SK-N-SH (cell line): ENCODE measurements at regions not wholly inside any gene's neighbourhood (a gene's known extent, or its start where the extent isn't known, plus 50 kb on each side); places are given as distances from the start of the nearest gene placed in this dataset.

ENCODE experiments used
- CTCF ChIA-PET: fragments of 300-600, 350-600 bp; formaldehyde crosslinking; extraction: SDS; loops from one replicate; lab custom pipeline; 2021; lab: Yijun Ruan, JAX
- POLR2A ChIA-PET: fragments of 350-600 bp; sonication (Branson Sonifier 250); formaldehyde crosslinking; extraction: SDS; loops from one replicate; lab custom pipeline; 2020; ENCODE audit warnings: antibody characterized with exemption, inconsistent platforms; lab: Yijun Ruan, JAX
- DNase-seq: peaks from one replicate; pipeline ENCODE4 v3.0.0; 2012
- H2AFZ ChIP-seq: fragments of 200-600 bp; sonication (generic); 2 replicates; pipeline ENCODE4 v1.8.1; 2016; ENCODE audit warnings: antibody characterized with exemption, mild to moderate bottlenecking, low read depth
- H3F3A ChIP-seq: fragments of 200-600 bp; sonication (generic); replicated peaks from 2 replicates; pipeline ENCODE3; 2016; ENCODE audit warnings: antibody characterized with exemption, mild to moderate bottlenecking; ENCODE audit not compliant: insufficient read depth
- H3K27ac ChIP-seq, 2 experiments: fragments of 200-500 bp in 1 of 2; fragments of 200-600 bp in 1 of 2; sonication (Bioruptor generic) in 1 of 2; sonication (generic), shearing (Covaris generic) in 1 of 2; 2 replicates each; pipeline versions ENCODE4 v1.5.1 to v1.6.1; 2014 to 2016; ENCODE audit warnings: low read depth in 2 of 2, inconsistent platforms in 1 of 2, low read length in 1 of 2, mild to moderate bottlenecking in 1 of 2, mixed read lengths in 1 of 2
- H3K27me3 ChIP-seq: fragments of 200-600 bp; sonication (generic), shearing (Covaris generic); 2 replicates; pipeline ENCODE4 v1.6.1; 2016; ENCODE audit warnings: mixed run types; ENCODE audit not compliant: insufficient read depth
- H3K36me3 ChIP-seq, 2 experiments: fragments of 200-500 bp in 1 of 2; fragments of 200-600 bp in 1 of 2; sonication (Bioruptor generic) in 1 of 2; sonication (generic) in 1 of 2; replicated peaks in 1 of 2; 2 replicates each; pipeline versions ENCODE3 to v1.5.1; 2014 to 2016; ENCODE audit warnings: low read length in 1 of 2, mild to moderate bottlenecking in 1 of 2; ENCODE audit not compliant: insufficient read depth in 2 of 2, control insufficient read depth in 1 of 2
- H3K4me1 ChIP-seq, 2 experiments: fragments of 200-500 bp in 1 of 2; fragments of 200-600 bp in 1 of 2; sonication (Bioruptor generic) in 1 of 2; sonication (generic), shearing (Covaris generic) in 1 of 2; 2 replicates each; pipeline versions ENCODE4 v1.5.1 to v1.6.1; 2014 to 2016; ENCODE audit warnings: low read depth in 1 of 2, low read length in 1 of 2, mixed run types in 1 of 2; ENCODE audit not compliant: insufficient read depth in 2 of 2, control insufficient read depth in 1 of 2
- H3K4me2 ChIP-seq: fragments of 200-600 bp; sonication (generic), shearing (Covaris generic); 2 replicates; pipeline ENCODE4 v1.6.1; 2017; ENCODE audit warnings: mixed run types
- H3K4me3 ChIP-seq, 2 experiments: fragments of 200-500 bp in 1 of 2; fragments of 200-600 bp in 1 of 2; sonication (Bioruptor generic) in 1 of 2; sonication (generic), shearing (Covaris generic) in 1 of 2; 2 replicates each; pipeline versions ENCODE4 v1.5.1 to v1.8.1; 2014 to 2016; ENCODE audit warnings: low read depth in 2 of 2, inconsistent platforms in 1 of 2, low read length in 1 of 2, mild to moderate bottlenecking in 1 of 2, mixed read lengths in 1 of 2, moderate library complexity in 1 of 2
- H3K79me2 ChIP-seq: fragments of 200-600 bp; sonication (generic); 2 replicates; pipeline ENCODE4 v1.8.1; 2017; ENCODE audit warnings: mild to moderate bottlenecking; ENCODE audit not compliant: insufficient read depth
- H3K9ac ChIP-seq: fragments of 200-600 bp; sonication (generic); 2 replicates; pipeline ENCODE4 v1.6.1; 2017; ENCODE audit warnings: mixed run types
- H3K9me2 ChIP-seq: fragments of 200-600 bp; sonication (generic); 2 replicates; pipeline ENCODE4 v1.6.1; 2017; ENCODE audit warnings: mixed run types
- H3K9me3 ChIP-seq: fragments of 200-600 bp; sonication (generic); 2 replicates; pipeline ENCODE4 v1.6.1; 2017; ENCODE audit warnings: mixed run types, mild to moderate bottlenecking, moderate library complexity
- H4K20me1 ChIP-seq: fragments of 200-600 bp; sonication (generic); 2 replicates; pipeline ENCODE4 v1.6.1; 2017; ENCODE audit warnings: mild to moderate bottlenecking, mixed run types; ENCODE audit not compliant: insufficient read depth
- CTCF ChIP-seq: fragments of 200-600 bp; sonication (generic); IDR thresholded peaks from 2 replicates; pipeline ENCODE4 v1.6.1; 2017; ENCODE audit warnings: antibody characterized with exemption, mild to moderate bottlenecking, moderate library complexity
- ELF1 ChIP-seq: IDR thresholded peaks from 2 replicates; pipeline ENCODE4 v1.4.0; 2012
- EP300 ChIP-seq, 2 experiments: IDR thresholded peaks; 2 replicates each; pipeline versions ENCODE4 v1.4.0 to v1.6.1; 2012; ENCODE audit warnings: borderline replicate concordance in 1 of 2, low read depth in 1 of 2, low read length in 1 of 2
- FOSL2 ChIP-seq: IDR thresholded peaks from 2 replicates; pipeline ENCODE4 v1.4.0; 2012; ENCODE audit warnings: low read depth, mild to moderate bottlenecking, moderate library complexity, borderline replicate concordance
- FOXM1 ChIP-seq: IDR thresholded peaks from 2 replicates; pipeline ENCODE4 v1.4.0; 2012; ENCODE audit warnings: low read depth, mild to moderate bottlenecking
- GABPA ChIP-seq: IDR thresholded peaks from 2 replicates; pipeline ENCODE4 v1.4.0; 2012; ENCODE audit warnings: low read depth, mild to moderate bottlenecking
- MAX ChIP-seq: IDR thresholded peaks from 2 replicates; pipeline ENCODE4 v1.4.0; 2012; ENCODE audit warnings: low read depth
- NFIC ChIP-seq: IDR thresholded peaks from 2 replicates; pipeline ENCODE4 v1.4.0; 2012; ENCODE audit warnings: borderline replicate concordance
- NRF1 ChIP-seq: IDR thresholded peaks from 2 replicates; pipeline ENCODE4 v1.6.1; 2012; ENCODE audit warnings: low read depth, mild to moderate bottlenecking, low read length
- POLR2AphosphoS5 ChIP-seq: IDR thresholded peaks from 2 replicates; pipeline ENCODE4 v1.6.1; 2012; ENCODE audit warnings: low read depth, low read length
- RCOR1 ChIP-seq: fragments of 150-350 bp; IDR thresholded peaks from 2 replicates; pipeline ENCODE4 v1.6.1; 2017; ENCODE audit warnings: antibody characterized with exemption, low read length
- RFX5 ChIP-seq: IDR thresholded peaks from 2 replicates; pipeline ENCODE4 v1.6.1; 2012; ENCODE audit warnings: mild to moderate bottlenecking, improper control_type of control experiment, low read length
- RXRA ChIP-seq: IDR thresholded peaks from 2 replicates; pipeline ENCODE4 v1.4.0; 2012; ENCODE audit warnings: low read depth, mild to moderate bottlenecking, borderline replicate concordance
- SMC3 ChIP-seq: IDR thresholded peaks from 2 replicates; pipeline ENCODE4 v1.6.1; 2012; ENCODE audit warnings: low read depth, low read length, improper control_type of control experiment
- TCF12 ChIP-seq: IDR thresholded peaks from 2 replicates; pipeline ENCODE4 v1.4.0; 2012
- USF1 ChIP-seq: IDR thresholded peaks from 2 replicates; pipeline ENCODE4 v1.4.0; 2012; ENCODE audit warnings: low read depth, borderline replicate concordance
- ZBTB33 ChIP-seq: IDR thresholded peaks from 2 replicates; pipeline ENCODE4 v1.4.0; 2012; ENCODE audit warnings: low read depth, borderline replicate concordance
- WGBS: methylation state at CpG from one replicate; pipeline ENCODE4 v1.1.6; 2017; ENCODE audit warnings: low lambda C conversion rate; 5-methylcytosine and 5-hydroxymethylcytosine counted together
- TF ChIP-seq, protein P1 (sequence below): IDR thresholded peaks from 2 replicates; pipeline ENCODE4 v1.6.1; 2012; ENCODE audit warnings: mild to moderate bottlenecking, low read depth, low read length, moderate library complexity
- TF ChIP-seq, protein P2 (sequence below): IDR thresholded peaks from 2 replicates; pipeline ENCODE4; 2012

GRCh38 chr10:83702731-83703130 lies 436.6 kb upstream of the GHITM start (continued):
- TF ChIP-seq, protein P1, sequence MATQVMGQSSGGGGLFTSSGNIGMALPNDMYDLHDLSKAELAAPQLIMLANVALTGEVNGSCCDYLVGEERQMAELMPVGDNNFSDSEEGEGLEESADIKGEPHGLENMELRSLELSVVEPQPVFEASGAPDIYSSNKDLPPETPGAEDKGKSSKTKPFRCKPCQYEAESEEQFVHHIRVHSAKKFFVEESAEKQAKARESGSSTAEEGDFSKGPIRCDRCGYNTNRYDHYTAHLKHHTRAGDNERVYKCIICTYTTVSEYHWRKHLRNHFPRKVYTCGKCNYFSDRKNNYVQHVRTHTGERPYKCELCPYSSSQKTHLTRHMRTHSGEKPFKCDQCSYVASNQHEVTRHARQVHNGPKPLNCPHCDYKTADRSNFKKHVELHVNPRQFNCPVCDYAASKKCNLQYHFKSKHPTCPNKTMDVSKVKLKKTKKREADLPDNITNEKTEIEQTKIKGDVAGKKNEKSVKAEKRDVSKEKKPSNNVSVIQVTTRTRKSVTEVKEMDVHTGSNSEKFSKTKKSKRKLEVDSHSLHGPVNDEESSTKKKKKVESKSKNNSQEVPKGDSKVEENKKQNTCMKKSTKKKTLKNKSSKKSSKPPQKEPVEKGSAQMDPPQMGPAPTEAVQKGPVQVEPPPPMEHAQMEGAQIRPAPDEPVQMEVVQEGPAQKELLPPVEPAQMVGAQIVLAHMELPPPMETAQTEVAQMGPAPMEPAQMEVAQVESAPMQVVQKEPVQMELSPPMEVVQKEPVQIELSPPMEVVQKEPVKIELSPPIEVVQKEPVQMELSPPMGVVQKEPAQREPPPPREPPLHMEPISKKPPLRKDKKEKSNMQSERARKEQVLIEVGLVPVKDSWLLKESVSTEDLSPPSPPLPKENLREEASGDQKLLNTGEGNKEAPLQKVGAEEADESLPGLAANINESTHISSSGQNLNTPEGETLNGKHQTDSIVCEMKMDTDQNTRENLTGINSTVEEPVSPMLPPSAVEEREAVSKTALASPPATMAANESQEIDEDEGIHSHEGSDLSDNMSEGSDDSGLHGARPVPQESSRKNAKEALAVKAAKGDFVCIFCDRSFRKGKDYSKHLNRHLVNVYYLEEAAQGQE, result no peak
- TF ChIP-seq, protein P2, sequence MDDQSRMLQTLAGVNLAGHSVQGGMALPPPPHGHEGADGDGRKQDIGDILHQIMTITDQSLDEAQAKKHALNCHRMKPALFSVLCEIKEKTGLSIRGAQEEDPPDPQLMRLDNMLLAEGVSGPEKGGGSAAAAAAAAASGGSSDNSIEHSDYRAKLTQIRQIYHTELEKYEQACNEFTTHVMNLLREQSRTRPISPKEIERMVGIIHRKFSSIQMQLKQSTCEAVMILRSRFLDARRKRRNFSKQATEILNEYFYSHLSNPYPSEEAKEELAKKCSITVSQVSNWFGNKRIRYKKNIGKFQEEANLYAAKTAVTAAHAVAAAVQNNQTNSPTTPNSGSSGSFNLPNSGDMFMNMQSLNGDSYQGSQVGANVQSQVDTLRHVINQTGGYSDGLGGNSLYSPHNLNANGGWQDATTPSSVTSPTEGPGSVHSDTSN, result no peak
- TF ChIP-seq RCOR1 (no peak), NFIC (no peak), RFX5 (no peak), EP300 (IDR thresholded peaks at IDR 0.05; ENCODE audit: borderline replicate concordance in 1 of 2, low read depth in 1 of 2, low read length in 1 of 2) (no peak)

DNA sequence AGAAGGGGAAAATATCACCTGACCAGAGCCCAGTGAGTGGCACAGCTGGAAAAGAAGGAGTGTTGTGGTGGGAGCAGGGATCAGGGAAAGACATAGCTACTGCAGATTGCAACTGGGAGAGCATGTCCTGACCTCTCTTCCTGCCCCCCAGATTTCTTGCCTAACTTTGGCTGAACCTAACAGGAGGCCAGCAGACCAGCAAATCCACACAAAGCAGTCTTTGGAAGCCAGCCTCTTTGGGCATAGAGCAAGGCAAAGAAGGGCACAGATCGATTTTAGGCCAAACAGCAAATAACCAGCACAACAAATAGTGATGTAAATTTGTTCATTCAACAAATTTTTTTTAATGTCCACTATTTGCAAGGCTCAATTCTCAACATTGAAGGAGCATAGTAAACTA lies 433.2 kb upstream of the GHITM start:
- Histone ChIP-seq H3K9me3 (no peaks in the 10 kb centered on the region), H4K20me1 (no peaks in the 10 kb centered on the region), H3K79me2 (no peaks in the 10 kb centered on the region), H3K4me1 (no peaks in the 10 kb centered on the region; a peak in 1 of 4 replicates), H3K9ac (no peak overlapping the region), H3K36me3 (no peaks in the 10 kb centered on the region), H2AFZ (no peak overlapping the region), H3K27me3 (no peaks in the 10 kb centered on the region), H3K4me2 (no peak overlapping the region), H3K27ac (no peak overlapping the region), H3K9me2 (no peaks in the 10 kb centered on the region), H3F3A (no peaks in the 10 kb centered on the region), H3K4me3 (no peak overlapping the region)
- no peak for DNase-seq
- POLR2A ChIA-PET, result no interaction called here
- WGBS, result 4% methylated on average over 1 of the region's 1 CpG
- CTCF ChIA-PET, result interaction anchor here (1.4 kb wide), 1 partner anchor 17 kb away, joined by 4 read pairs; no protein-coding TSS in a partner anchor
- TF ChIP-seq RFX5 (no peak), SMC3 (no peak), ELF1 (no peak), USF1 (no peak), NRF1 (no peak), FOXM1 (no peak), ZBTB33 (no peak), TCF12 (no peak), GABPA (no peak), MAX (no peak), RXRA (no peak), EP300 (IDR thresholded peaks at IDR 0.05; ENCODE audit: borderline replicate concordance in 1 of 2, low read depth in 1 of 2, low read length in 1 of 2) (no peak), CTCF (no peak), POLR2AphosphoS5 (no peak), FOSL2 (no peak)
- TF ChIP-seq, protein P1, result no peak
